Activated effector memory CD4-positive, alpha-beta T cell treated with anti-CD3 and anti-CD28 coated beads, Interleukin-2, amount 50 U/mL, for 16 hours (primary cell): ENCODE measurements at regions not wholly inside any gene's neighbourhood (a gene's known extent, or its start where the extent isn't known, plus 50 kb on each side); places are given as distances from the start of the nearest gene placed in this dataset.

ENCODE experiments used
- DNase-seq: peaks from one replicate; pipeline ENCODE4 v3.0.0-alpha.2; 2020

DNA sequence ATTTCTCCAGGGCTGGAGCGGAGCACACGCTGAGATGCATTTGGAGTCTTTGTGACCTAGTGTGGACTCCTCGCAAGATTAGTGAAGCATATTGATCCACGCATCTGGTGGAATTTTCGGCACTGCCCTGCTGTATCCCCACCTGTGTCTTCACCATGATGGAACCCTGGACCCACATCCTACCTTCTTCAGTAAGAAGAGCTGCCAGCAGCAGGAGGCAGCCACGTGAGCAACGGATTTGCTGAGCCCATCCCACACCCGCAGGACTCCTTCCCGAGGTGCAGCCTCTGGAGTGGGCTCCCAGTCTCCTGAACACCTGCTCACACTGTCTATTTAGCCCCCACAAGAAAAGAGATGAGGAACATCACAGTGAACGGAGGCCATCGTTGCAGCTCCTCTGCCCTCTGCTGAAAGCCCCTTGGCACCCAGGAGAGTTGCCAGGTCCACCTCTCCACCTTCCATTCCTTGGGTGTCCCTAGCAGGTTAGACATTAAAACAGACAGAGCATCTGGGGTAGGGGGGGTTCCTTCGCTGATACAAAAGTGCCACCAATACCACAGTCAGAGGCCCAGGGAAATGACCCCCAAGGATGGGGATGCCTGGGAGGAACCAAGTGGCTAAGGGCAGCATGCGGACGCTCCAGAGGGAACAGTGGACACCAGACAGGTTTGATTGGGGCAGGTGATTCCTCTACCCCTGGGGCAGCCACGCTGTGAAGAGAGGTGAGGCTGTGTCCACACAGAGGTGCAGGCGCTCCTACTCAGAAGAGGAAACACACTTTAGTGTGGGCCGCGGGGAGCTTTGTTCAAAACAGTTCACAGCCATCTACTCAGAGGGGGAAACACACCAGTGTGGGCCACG, 302.8 kb upstream of the SALL3 start:
- peak; percentile 52 for DNase-seq

DNA sequence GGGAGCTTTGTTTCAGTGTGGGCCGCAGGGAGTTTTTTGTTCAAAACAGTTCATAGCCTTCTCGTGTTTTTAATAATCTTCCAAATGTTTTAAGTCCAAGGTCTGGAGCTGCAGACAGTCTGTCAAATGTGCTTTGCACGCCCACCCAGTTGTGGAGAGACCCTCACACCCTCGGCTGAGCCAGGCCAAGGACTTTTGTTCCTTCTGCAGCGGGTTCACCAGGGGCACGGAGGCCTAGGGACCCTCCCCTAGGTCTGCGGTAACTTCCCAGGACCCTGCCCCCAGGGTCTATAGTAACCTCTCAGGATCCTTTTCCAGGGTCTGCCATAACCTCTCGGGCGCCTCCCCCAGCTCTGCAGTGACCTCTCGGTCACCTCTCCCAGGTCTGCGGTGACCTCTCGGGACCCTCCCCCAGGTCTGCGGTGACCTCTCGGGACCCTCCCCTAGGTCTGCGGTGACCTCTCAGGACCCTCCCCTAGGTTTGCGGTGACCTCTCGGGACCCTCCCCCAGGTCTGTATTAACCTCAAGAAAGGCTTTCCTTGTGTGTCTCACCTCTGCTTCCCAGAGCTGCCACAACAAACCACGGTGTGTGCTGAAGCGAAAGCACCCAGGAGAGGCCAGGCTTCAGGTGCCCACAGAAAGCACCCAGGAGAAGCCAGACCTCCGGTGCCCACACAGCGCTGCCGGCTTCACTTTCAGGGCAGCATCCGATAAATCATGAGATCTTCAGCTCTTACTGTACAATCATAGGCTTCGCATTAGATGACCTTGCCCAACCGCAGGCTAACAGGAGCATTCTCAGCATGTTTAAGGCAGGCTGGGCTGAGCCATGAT, 301.9 kb upstream of the SALL3 start:
- DNase-seq = no peak

DNA sequence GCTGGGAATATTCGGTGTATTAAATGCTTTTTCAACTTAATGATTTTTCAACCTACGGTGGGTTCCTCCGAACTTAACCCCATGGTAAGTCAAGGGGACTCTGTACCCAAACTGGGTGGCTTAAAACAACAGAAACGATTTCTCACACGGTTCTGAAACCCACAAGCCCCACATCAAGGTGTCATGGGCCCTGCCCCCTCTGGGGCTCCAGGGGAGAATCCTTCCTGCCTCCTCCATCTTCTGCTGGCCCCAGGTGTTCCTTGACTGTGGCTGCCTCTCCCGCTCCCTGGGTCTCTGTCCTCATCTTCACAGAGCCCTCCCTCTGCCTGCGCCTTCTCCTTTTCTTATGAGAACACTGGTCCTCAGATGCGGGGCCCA, 301.3 kb upstream of the SALL3 start:
- no peak for DNase-seq

DNA sequence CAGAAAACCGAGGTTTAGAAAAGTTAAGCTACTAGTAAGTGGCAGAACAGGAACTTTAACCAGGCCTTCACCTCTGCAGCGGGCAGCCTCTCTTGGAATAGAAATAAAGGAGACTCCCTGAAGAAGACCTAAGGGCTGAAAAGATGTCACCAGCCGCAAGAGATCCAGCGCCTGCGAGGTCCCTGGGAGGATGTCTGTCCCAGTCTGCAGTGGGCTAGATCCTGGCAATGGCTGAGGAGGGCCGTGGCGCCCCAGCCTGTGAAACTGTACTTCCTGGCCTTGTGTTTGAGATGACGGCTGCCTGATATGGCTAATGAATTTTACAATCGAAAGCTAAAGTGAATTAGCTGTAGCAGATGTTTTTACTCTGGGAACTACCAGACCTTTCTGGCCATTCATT, 300.6 kb upstream of the SALL3 start:
- no peak for DNase-seq

DNA sequence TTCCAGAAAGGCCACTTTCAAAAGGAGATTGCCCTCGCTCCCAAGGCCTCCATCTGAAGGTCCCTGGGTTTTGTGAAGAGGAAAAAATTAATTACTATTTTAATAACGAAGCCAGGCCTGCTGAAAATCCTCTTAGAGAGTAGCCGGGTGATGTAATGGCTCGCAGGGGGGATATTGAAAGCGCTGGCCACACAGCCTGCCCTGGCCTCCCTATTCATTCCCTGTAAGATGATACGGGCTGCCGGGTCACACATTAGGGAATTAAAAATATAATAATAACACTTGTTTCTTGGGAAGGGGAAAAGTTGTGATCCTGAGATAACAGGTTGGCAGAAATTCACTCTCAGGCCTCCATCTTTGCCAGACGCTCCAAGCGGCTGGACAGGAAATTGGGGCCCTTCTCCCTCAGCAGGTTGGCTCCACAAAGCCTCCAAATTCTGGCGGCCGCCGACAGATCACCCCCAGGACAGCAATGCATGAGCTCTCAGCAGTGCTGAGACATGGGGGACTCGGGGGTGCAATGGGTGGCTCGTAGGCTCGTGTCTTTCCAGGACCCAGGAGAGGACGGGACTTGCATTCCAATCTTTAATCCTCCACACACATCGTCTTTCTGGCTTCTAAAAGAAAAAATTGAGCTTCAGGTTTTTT, 299.9 kb upstream of the SALL3 start:
- no peak for DNase-seq

DNA sequence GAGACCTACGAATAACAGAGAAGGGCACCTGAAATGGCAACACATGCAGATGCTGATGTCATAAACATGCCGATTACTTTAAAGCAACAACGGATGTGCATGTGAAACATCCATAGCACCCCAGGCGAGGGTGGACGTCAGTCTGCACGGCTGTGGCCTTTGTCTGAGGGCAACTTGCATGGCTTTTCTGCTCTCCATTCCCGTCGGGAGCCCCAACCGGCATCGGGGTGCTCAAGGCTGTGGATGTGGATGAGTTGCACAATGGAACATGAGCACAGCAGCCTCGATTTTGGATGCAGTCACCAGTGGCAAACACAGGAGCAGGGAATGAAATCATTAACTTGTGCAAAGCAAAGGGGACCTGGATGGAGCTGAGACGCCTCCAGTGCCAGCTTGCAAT, 298.2 kb upstream of the SALL3 start:
- DNase-seq = no peak

DNA sequence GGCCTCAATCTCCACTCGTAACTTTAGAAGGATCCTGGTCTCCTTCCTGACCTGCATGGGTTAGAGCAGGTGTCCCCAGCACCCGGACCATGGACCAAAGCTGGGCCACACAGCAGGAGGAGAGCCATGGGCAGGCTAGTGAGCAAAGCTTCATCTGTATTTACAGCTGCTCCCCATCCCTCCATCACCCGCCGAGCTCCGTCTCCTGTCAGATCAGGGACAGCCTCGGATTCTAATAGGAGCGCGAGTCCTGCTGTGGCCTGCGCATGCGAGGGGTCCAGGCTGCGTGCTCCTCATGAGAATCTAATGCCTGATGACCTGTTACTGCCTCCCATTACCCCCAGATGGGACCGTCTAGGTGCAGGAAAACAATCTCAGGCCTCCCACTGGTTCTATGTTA, 297.7 kb upstream of the SALL3 start:
- no peak for DNase-seq

DNA sequence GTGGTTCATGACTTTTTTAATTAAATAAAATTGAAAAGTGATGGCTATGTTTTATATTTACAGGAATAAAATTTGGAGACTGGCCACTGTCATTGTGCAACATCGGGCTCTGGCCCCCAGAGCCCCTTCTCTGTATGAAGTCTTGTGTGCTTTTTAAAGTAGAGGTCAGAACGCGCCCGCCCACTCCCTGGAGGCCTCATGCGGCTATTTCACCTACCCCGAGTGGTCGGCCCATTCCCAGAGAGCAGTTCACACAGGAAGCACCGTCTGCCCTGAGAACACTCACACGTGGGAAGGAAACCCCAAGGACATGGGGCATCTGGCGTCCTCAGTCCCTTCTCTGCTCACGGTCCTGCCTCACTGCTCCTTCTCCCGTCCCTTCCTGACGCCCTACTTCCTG, 296.9 kb upstream of the SALL3 start:
- no peak for DNase-seq

DNA sequence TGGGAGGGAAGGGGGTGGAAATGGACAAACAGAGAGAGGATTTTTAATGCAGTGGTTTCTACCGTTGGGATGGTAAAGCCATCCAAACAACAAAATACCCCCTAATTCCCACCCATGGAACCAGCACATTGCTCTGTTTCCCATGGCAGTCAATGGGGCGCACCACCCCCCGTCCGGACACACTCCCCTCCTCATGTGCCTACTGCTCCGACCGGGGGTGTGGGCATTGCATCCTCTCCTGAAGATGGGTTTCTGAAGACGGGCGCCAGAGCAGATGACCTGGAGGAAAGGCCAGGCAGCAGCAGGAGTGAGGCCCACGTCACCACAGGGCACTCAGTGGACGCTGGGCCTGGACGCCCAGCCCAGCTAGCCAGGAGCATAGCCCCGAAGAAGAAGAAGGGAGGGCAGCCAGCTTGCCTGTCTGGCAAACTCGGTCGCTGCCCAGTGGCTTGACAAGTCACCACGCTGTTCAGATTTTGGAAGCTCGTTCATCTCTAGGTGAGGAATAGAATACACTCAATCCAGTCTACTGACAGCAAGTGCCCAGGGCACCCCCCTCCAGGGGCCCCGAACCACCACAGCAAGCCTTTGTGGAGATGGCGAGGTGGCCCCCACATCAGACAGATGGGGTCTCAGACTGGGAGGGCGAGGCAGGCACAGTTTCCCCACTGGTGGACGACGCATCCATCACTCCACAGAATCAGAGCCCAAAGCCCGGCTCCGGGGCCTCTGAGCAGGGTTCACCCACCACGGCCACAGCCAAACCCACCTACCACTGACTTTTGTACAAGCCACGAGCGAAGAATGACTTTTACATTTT, 296.2 kb upstream of the SALL3 start:
- DNase-seq = no peak

DNA sequence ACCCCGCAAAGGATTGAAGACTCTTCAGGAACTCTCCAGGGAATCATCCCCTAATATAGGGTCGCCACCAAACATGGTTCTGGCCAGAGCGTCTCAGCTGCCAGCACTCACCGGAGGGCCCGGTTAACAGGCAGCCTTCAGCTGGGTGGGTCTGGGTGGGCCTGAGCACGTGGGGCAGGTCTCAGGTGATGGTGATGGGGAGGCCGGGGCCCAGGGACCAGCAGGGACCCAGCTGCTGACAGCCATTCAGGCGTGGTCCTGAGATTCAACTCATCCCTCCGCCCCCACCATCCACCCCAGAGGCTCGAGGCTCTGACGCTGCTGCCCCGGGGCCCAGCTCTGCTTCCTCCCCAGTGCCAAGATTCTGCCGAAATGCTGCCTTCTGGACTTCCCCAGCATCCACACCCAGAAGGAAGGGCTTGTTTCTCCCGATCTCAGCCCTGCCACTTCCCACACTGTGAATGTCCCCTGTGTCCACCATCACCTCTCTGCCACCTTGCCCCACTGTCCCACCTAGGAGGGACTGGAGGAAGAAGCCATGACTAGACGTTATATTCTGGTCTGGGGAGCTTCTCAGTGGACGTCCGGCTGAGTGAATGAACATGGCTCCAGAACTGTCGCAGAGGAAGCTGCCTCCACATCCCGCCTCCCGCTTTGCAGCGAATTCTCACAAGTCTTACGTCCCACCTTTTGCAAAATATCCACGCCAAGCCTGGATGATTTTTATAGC, 294.2 kb upstream of the SALL3 start:
- DNase-seq = no peak

DNA sequence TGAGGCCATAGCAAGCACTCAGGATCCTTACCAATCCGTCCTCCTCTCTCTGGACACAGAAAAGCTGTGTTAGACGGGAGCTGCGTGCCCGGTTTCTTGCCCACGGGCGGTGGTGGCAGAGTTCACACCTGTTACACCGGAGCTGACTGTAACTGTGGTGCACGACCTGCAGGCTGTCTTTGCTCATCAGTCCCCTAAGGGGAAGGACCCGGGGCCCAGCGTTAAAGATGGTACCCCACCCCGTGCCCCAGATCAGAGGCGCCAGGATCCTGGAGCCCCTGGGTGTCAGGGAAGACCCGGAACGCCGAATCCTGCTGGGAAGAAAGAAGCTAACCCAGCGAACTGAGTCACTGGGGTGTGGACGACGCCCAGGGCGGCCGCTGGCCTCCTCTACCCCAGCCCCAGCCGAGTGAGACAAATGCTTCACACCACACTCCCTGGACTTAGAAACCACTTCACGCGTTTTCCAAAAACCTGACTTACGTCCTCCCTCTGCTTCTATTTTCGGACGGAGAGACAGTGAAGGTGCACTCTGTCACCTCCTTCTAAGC, 293.6 kb upstream of the SALL3 start:
- no peak for DNase-seq

DNA sequence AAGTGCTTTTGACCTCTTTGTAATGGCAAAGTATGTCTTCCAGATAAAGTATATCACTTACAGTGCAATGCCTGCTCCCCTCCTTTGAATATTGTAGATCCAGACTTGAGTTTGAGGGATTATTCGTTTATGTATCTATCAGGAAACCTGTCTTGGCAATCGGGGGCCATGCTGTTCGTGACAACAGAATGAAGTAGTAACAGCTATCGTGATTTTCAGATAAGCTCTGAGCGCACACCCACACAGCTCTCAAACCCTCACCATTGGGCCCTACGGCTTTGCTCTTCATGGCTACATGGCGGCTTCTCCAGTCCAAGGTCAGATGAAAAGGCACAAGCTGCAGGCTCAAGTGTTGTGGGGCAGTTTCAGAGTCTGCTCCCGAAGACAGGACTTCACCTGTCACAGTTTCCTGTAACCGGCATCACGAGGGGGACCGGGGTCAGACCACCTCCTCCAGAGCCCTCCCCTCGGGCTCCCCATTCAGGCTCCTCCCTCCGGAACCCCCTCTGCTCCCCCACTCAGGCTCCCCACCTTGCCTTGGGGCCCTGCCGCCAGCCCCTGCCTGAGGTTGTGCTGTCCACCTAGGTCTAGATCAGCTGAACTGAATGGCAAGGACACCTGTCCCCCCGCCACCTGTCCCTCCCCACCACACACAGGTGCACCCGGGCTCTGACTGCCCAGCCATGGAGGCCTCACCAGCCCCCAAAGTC, 292.5 kb upstream of the SALL3 start:
- no peak for DNase-seq

DNA sequence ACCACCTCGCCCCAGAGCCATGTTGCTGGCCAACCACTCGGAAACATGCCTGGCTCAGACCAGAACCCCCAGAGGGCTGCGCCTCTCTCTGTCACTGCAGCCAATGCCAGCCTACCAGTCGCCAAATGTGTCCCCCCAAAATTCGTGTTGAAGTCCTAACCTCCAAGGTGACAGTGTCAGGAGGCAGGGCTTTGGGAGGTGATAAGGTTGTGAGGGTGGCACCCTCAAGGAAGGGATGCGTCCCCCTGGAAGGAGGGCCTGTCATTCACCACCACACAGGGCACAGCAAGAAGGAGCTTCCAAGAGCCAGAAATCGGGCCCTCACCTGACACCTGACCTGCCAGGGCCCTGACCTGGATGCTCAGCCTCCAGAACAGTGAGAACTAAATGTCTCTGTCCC, 291.9 kb upstream of the SALL3 start:
- DNase-seq = no peak

DNA sequence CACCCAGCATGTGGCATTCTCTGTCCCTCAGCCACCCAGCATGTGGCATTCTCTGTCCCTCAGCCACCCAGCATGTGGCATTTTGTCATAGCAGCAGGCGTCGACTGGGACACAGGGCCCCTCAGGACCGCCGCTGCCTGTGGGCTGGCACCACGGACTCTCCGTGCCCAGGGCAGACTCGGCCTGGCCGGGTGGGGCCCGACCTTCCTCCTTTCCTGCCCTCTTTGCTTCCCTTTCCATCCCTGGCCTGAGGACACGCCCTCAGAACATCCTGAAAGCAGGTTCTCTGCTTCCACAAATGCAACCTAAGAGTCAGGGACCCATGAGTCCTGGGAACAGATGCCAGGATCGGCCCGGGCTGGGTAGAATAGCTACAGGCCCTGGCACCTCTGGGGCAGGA, 291.4 kb upstream of the SALL3 start:
- no peak for DNase-seq

DNA sequence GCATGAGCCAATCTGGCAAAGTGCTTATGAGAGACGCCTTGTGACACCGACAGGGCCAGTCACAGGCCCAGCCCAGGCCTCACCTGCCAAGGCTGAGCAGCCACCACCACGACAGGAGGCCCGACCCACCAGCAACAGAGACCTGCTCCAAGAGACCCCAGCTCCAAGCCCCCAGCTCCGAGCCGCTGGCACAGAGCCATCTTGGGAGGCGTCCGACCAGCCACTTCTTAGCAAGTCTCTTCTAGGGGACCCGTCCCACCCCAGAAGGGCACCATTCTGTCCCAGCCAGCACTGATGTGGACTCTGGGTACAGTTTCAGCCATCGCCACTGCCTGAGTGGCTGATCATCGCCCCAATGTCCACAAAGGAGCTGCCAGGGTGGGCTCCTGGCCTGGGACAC, 290.7 kb upstream of the SALL3 start:
- DNase-seq = no peak

DNA sequence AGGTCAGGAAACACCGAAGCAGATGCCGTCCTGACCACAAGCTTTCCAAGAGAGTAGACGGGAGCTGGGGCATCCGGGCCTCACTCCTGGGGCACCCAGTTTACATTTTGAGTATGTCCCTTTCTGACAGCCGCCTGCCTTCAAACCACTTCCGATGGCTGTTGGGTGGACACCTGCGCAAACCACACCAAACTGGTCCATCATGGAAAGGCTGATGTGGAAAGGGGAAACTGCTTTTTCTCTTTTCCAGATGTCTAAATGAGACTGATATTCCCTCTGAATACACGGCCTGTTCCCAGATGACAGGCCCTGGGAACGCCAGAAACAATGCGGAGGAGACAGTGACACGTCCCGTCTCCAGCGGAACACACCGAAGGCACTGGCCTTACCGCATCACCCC, 290.0 kb upstream of the SALL3 start:
- no peak for DNase-seq

DNA sequence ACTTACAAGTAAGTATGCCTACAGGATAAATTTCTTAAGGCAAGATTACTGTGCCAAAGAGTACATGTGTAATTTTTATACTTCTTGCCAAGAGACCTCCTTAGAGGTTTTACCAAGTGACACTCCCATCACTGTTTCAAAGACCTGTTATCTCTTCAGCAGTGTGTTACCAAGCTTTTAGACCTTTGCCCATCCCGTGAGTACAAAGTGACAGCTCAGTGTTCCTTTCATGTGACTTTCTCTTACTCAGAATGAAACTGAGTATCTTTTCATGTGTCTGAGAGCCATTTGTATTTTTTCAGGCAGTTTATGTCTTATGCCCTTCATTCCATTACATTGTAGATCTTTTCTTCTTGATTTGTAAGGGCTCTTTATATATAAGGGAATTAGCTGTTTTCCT, 287.5 kb upstream of the SALL3 start:
- DNase-seq = no peak

DNA sequence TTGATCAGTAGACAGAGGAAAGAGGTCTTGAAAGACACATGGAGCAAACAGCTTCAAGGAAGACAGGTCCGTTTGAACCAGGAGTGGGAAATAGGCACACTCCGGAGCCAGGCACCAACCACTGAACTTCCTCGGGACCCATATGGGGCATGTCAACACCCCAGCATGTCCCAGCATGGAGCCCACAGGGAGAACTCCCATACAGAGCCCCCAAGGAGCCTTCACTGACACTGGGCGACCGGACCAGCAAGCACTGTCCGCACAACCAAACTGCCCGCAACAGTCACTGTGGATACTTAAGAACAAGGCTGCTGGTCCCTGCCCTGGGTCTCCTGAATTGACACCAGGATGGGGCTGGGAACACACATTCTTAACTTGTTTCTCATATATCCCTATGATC, 286.2 kb upstream of the SALL3 start:
- DNase-seq = no peak

DNA sequence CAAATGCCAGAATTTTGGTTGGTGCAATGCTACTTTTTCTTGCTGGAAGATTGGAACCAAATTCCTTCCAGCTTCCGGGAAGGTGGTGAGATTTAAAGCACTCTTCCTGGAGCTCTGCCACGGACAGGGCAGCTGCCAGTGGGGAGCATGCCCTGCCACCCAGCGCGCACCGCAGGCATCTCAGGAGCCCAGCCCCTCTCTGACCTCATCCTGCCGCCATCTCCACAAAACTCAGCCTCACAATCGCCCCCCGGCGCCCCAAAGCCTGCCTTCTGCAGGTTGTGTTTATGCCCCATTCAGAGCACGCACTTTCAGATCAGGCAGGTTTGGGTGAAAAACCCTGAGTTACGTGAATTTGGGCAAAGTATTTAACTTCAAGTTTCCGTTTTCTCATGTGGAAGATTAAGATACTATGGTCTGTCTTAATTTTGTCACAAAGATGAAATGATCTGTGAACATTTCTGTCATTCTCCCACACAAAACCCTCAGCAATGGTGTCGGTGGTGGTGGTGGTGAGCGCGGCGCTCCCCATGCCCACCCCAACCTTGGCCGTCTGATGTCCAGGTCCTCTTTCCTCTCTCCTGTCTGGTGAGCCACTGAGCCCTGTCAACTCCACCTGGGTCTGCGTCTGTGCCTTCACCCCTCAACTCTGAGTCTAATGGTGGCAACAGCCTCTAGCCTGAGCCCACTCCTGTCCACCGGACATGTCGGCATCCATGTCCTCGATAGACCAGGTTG, 282.8 kb upstream of the SALL3 start:
- peak; percentile 34 for DNase-seq

DNA sequence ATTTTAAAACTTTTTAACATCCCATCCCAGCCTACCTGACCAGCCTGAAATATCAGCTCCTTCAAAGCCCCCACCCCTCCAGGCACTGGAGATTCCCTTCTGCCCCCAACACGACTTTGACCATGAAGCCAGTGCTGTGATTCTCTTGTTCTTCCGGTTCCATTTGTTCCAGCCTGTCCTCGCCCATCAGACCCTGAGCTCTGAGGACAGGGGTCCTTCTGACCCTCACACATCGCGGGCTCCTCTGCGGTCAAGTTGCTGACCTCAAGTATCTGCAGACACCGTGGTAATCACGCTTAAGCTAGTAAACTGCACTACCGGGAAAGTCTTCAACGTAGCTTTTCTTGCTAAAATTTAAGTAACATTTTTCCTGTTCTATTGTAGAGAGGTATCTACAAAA, 282.2 kb upstream of the SALL3 start:
- peak; percentile 33 for DNase-seq

DNA sequence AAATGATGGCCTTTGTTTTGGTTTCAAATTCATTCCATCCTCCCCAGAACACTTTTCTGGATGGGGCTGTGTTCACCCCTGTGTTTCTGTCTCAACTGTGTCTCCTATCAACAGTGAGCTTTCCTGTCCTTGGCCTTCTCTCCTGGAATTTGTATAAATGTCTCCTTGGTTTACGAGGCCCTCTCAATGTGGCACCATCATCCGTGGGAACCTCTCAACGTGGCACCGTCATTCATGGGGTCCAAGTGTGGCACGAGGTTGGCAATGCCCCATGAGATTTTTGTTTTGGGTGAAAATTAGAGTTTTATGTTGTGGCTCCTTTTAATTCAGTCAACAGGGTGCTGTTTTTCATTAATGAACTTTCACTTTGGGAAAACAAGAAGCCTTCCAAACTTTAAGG, 280.7 kb upstream of the SALL3 start:
- DNase-seq = no peak
